GM18861 (cell line): ENCODE measurements at regions not wholly inside any gene's neighbourhood (a gene's known extent, or its start where the extent isn't known, plus 50 kb on each side); places are given as distances from the start of the nearest gene placed in this dataset.
"Not testable (repeated sequence)": the region's sequence is repeated elsewhere in the genome, so short reads cannot be mapped to it uniquely, and the experiment has no call there.

Experiments used
- ATAC-seq: cut with Tn5 transposase; IDR thresholded peaks from one replicate; pipeline ENCODE4 v1.9.1; 2021; ENCODE audit not compliant: unreplicated experiment

GRCh38 chr12:33588725-33589405 is 149.2 kb upstream of the SYT10 start:
- ATAC-seq = no peak

- no peak for ATAC-seq
These were observed 150.0 kb upstream of the SYT10 start for GRCh38 chr12:33589576-33590114.

GRCh38 chr12:33593753-33594152 is 154.1 kb upstream of the SYT10 start:
- no peak for ATAC-seq

- no peak for ATAC-seq
These were observed 156.4 kb upstream of the SYT10 start for GRCh38 chr12:33596061-33596460.

- ATAC-seq = no peak
These were observed 157.2 kb upstream of the SYT10 start for GRCh38 chr12:33596814-33597213.

- no peak for ATAC-seq
These were observed 162.9 kb upstream of the SYT10 start for GRCh38 chr12:33602515-33602914.

- no peak for ATAC-seq
These were observed 166.1 kb upstream of the SYT10 start for GRCh38 chr12:33605757-33606156.

GRCh38 chr12:33609910-33610309 is 170.3 kb upstream of the SYT10 start:
- ATAC-seq = no peak

GRCh38 chr12:33614630-33615029 is 175.0 kb upstream of the SYT10 start:
- ATAC-seq = no peak

GRCh38 chr12:33617218-33617617 is 177.6 kb upstream of the SYT10 start:
- no peak for ATAC-seq

- ATAC-seq = no peak
These were observed 188.5 kb upstream of the SYT10 start for GRCh38 chr12:33628087-33628486.

GRCh38 chr12:33634544-33634943 is 194.9 kb upstream of the SYT10 start:
- no peak for ATAC-seq

- not testable (repeated sequence) for ATAC-seq
These were observed 197.3 kb upstream of the SYT10 start for GRCh38 chr12:33636930-33637329.

GRCh38 chr12:33639975-33640374 is 200.4 kb upstream of the SYT10 start:
- ATAC-seq = no peak

GRCh38 chr12:33649992-33650391 is 210.4 kb upstream of the SYT10 start:
- no peak for ATAC-seq

- ATAC-seq = no peak
These were observed 211.2 kb upstream of the SYT10 start for GRCh38 chr12:33650832-33651231.

GRCh38 chr12:33653362-33653761 is 213.7 kb upstream of the SYT10 start:
- ATAC-seq = no peak

- ATAC-seq = no peak
These were observed 214.7 kb upstream of the SYT10 start for GRCh38 chr12:33654313-33654712.

- ATAC-seq = no peak
These were observed 223.5 kb upstream of the SYT10 start for GRCh38 chr12:33663000-33663654.

GRCh38 chr12:33669349-33669748 is 229.7 kb upstream of the SYT10 start:
- ATAC-seq = no peak

GRCh38 chr12:33670284-33670683 is 230.7 kb upstream of the SYT10 start:
- no peak for ATAC-seq

GRCh38 chr12:33671676-33672075 is 232.1 kb upstream of the SYT10 start:
- ATAC-seq = no peak
